GM19468 (cell line): ENCODE measurements at regions not wholly inside any gene's neighbourhood (a gene's known extent, or its start where the extent isn't known, plus 50 kb on each side); places are given as distances from the start of the nearest gene placed in this dataset.
"Not testable (repeated sequence)": the region's sequence is repeated elsewhere in the genome, so short reads cannot be mapped to it uniquely, and the experiment has no call there.

ENCODE experiments used
- ATAC-seq: cut with Tn5 transposase; IDR thresholded peaks from one replicate; pipeline ENCODE4 v1.9.1; 2021; ENCODE audit warnings: mild to moderate bottlenecking, moderate library complexity, moderate number of reproducible peaks; ENCODE audit not compliant: unreplicated experiment; ENCODE audit errors: extremely low read depth

GRCh38 chr4:170750519-170750918 lies 660.8 kb upstream of the AADAT start:
- ATAC-seq: no peak

GRCh38 chr4:170748975-170749374 lies 659.2 kb upstream of the AADAT start:
- ATAC-seq: no peak

GRCh38 chr4:170743633-170744032 lies 653.9 kb upstream of the AADAT start:
- ATAC-seq: no peak

- no peak for ATAC-seq
These were observed 652.1 kb upstream of the AADAT start for GRCh38 chr4:170741856-170742255.

GRCh38 chr4:170736710-170737109 lies 647.0 kb upstream of the AADAT start:
- ATAC-seq: no peak

GRCh38 chr4:170729897-170730296 lies 640.1 kb upstream of the AADAT start:
- no peak for ATAC-seq

GRCh38 chr4:170729236-170729635 lies 639.5 kb upstream of the AADAT start:
- no peak for ATAC-seq

GRCh38 chr4:170724191-170724590 lies 634.4 kb upstream of the AADAT start:
- ATAC-seq: no peak

GRCh38 chr4:170723171-170723570 lies 633.4 kb upstream of the AADAT start:
- no peak for ATAC-seq

- ATAC-seq: no peak
These were observed 632.1 kb upstream of the AADAT start for GRCh38 chr4:170721812-170722373.

- ATAC-seq: no peak
These were observed 627.1 kb upstream of the AADAT start for GRCh38 chr4:170716868-170717267.

- ATAC-seq: no peak
These were observed 616.2 kb upstream of the AADAT start for GRCh38 chr4:170705907-170706306.

GRCh38 chr4:170700064-170700463 lies 610.3 kb upstream of the AADAT start:
- ATAC-seq: no peak

GRCh38 chr4:170698334-170698733 lies 608.6 kb upstream of the AADAT start:
- peak; percentile 47 for ATAC-seq

GRCh38 chr4:170697845-170698244 lies 608.1 kb upstream of the AADAT start:
- no peak for ATAC-seq

- ATAC-seq: no peak
These were observed 607.3 kb upstream of the AADAT start for GRCh38 chr4:170697045-170697444.

- ATAC-seq: no peak
These were observed 601.4 kb upstream of the AADAT start for GRCh38 chr4:170691168-170691567.

- ATAC-seq: no peak
These were observed 598.0 kb upstream of the AADAT start for GRCh38 chr4:170687751-170688150.

- ATAC-seq: not testable (repeated sequence)
These were observed 595.9 kb upstream of the AADAT start for GRCh38 chr4:170685701-170686100.

- ATAC-seq: no peak
These were observed 593.0 kb upstream of the AADAT start for GRCh38 chr4:170682558-170683294.

GRCh38 chr4:170682087-170682486 lies 592.3 kb upstream of the AADAT start:
- ATAC-seq: not testable (repeated sequence)
